HCT116 (cell line): ENCODE measurements at regions not wholly inside any gene's neighbourhood (a gene's known extent, or its start where the extent isn't known, plus 50 kb on each side); places are given as distances from the start of the nearest gene placed in this dataset.

Experiments
- ATAC-seq: fragments of 200-7000 bp; cut with Tn5 transposase; 2 replicates; pipeline ENCODE4 v1.9.1; 2020; ENCODE audit warnings: mild to moderate bottlenecking, moderate library complexity
- BruUV-seq: library from RNA; stranded (reverse); fragments of 400-500 nt; replicated peaks from 2 replicates; lab custom pipeline; 2021; lab: Mats Ljungman, UMichigan
- CTCF ChIA-PET: fragments of 300-600 bp; sonication (Branson Sonifier 250); formaldehyde crosslinking; loops from one replicate; lab custom pipeline; 2021; ENCODE audit warnings: antibody characterized with exemption; lab: Charles Lee
- POLR2A ChIA-PET: fragments of 300-600, 350-600 bp; sonication (Branson Sonifier 250); formaldehyde crosslinking; loops from one replicate; lab custom pipeline; 2021; ENCODE audit warnings: antibody characterized with exemption; lab: Charles Lee
- RAD21 ChIA-PET, 2 experiments: fragments of 300-600 bp; sonication (Branson Sonifier 250); formaldehyde crosslinking; loops; one replicate each; lab custom pipeline; 2023; ENCODE audit warnings: low total read pairs in 2 of 2; ENCODE audit not compliant: uncharacterized antibody in 2 of 2, unreplicated experiment in 2 of 2, low non-redundant PET in 1 of 2; lab: Charles Lee
- DNase-seq: peaks from one replicate; pipeline ENCODE4 v3.0.0-alpha.2; 2010; ENCODE audit warnings: low read depth, low spot score
- H2AFZ ChIP-seq: fragments of 200-600 bp; shearing (Covaris generic), sonication (generic); 2 replicates; pipeline ENCODE4 v1.6.1; 2017; ENCODE audit warnings: low read depth, mixed run types, mixed read lengths, antibody characterized with exemption, low read length; ENCODE audit not compliant: poor library complexity, severe bottlenecking
- H3K27ac ChIP-seq: 2 replicates; pipeline ENCODE4 v1.5.1; 2012; ENCODE audit warnings: low read depth, low read length
- H3K27me3 ChIP-seq: fragments of 200-600 bp; sonication (generic); 2 replicates; pipeline ENCODE4 v1.6.1; 2016; ENCODE audit warnings: mixed run types, low read length, mixed read lengths; ENCODE audit not compliant: insufficient read depth
- H3K36me3 ChIP-seq, 2 experiments: fragments of 200-500 bp in 1 of 2; fragments of 200-600 bp in 1 of 2; sonication (Bioruptor generic) in 1 of 2; sonication (generic) in 1 of 2; 2 replicates each; pipeline versions ENCODE4 v1.5.1 to v1.6.1; 2014 to 2016; ENCODE audit warnings: low read length in 2 of 2, inconsistent platforms in 1 of 2, mixed read lengths in 1 of 2, mixed run types in 1 of 2; ENCODE audit not compliant: insufficient read depth in 2 of 2, control insufficient read depth in 1 of 2
- H3K4me1 ChIP-seq, 2 experiments: fragments of 200-600 bp in 1 of 2; sonication (generic) in 1 of 2; 2 replicates each; pipeline versions ENCODE4 v1.5.1 to v1.6.1; 2012 to 2017; ENCODE audit warnings: low read length in 2 of 2, inconsistent platforms in 1 of 2, mild to moderate bottlenecking in 1 of 2, mixed read lengths in 1 of 2, mixed run types in 1 of 2, moderate library complexity in 1 of 2; ENCODE audit not compliant: insufficient read depth in 2 of 2, control insufficient read depth in 1 of 2
- H3K4me2 ChIP-seq: fragments of 200-600 bp; sonication (generic); 2 replicates; pipeline ENCODE4 v1.6.1; 2017; ENCODE audit warnings: mixed run types, low read length, mixed read lengths
- H3K4me3 ChIP-seq, 2 experiments: fragments of 200-600 bp in 1 of 2; sonication (generic) in 1 of 2; replicated peaks in 1 of 2; 2 replicates each; pipeline ENCODE4 v1.5.1; 2011 to 2016; ENCODE audit warnings: low read length in 2 of 2, control low read depth in 1 of 2, low read depth in 1 of 2, mild to moderate bottlenecking in 1 of 2, mixed read lengths in 1 of 2, mixed run types in 1 of 2
- H3K79me2 ChIP-seq: fragments of 200-600 bp; sonication (generic); 2 replicates; pipeline ENCODE4 v1.6.1; 2017; ENCODE audit warnings: mild to moderate bottlenecking, mixed run types, low read length, moderate library complexity, mixed read lengths; ENCODE audit not compliant: insufficient read depth
- H3K9ac ChIP-seq: fragments of 200-600 bp; sonication (generic); 2 replicates; pipeline ENCODE4 v1.6.1; 2016; ENCODE audit warnings: low read length, mixed read lengths
- H3K9me2 ChIP-seq: fragments of 200-600 bp; sonication (generic), shearing (Covaris generic); 2 replicates; pipeline ENCODE4 v1.6.1; 2017; ENCODE audit warnings: mixed run types, mild to moderate bottlenecking, moderate library complexity; ENCODE audit not compliant: insufficient read depth
- H3K9me3 ChIP-seq, 2 experiments: fragments of 200-500 bp in 1 of 2; fragments of 200-600 bp in 1 of 2; sonication (Bioruptor generic) in 1 of 2; sonication (generic) in 1 of 2; 2 replicates each; pipeline ENCODE4 v1.6.1; 2014 to 2017; ENCODE audit warnings: low read length in 2 of 2, mixed read lengths in 2 of 2, inconsistent platforms in 1 of 2, low read depth in 1 of 2, mild to moderate bottlenecking in 1 of 2, mixed run types in 1 of 2, moderate library complexity in 1 of 2; ENCODE audit not compliant: control insufficient read depth in 1 of 2, insufficient read depth in 1 of 2
- H4K20me1 ChIP-seq: fragments of 200-600 bp; sonication (generic), shearing (Covaris generic); 2 replicates; pipeline ENCODE4 v1.6.1; 2017; ENCODE audit warnings: mixed run types, mild to moderate bottlenecking, moderate library complexity; ENCODE audit not compliant: insufficient read depth
- CBX3 ChIP-seq: IDR thresholded peaks from 2 replicates; pipeline ENCODE4 v1.6.1; 2012; ENCODE audit warnings: low read depth
- CEBPB ChIP-seq: IDR thresholded peaks from 2 replicates; pipeline ENCODE4 v1.6.1; 2012; ENCODE audit warnings: low read depth
- ELF1 ChIP-seq: IDR thresholded peaks from 2 replicates; pipeline ENCODE4 v1.6.1; 2012; ENCODE audit warnings: low read depth, borderline replicate concordance
- EZH2 ChIP-seq: fragments of 200-600 bp; sonication (generic); IDR thresholded peaks from 2 replicates; pipeline ENCODE4 v1.6.1; 2017; ENCODE audit warnings: antibody characterized with exemption, mixed run types
- EZH2phosphoT487 ChIP-seq: fragments of 200-600 bp; IDR thresholded peaks from 2 replicates; pipeline ENCODE4 v1.6.1; 2018; ENCODE audit warnings: antibody characterized with exemption, borderline replicate concordance
- JUND ChIP-seq: IDR thresholded peaks from 2 replicates; pipeline ENCODE4 v1.6.1; 2012
- POLR2A ChIP-seq: IDR thresholded peaks from 2 replicates; pipeline ENCODE4 v1.7.0; 2011; ENCODE audit warnings: borderline replicate concordance; ENCODE audit not compliant: insufficient read depth, insufficient read length; ENCODE audit errors: extremely low read depth
- SIN3A ChIP-seq: IDR thresholded peaks from 2 replicates; pipeline ENCODE4 v1.6.1; 2012; ENCODE audit warnings: low read depth
- SRF ChIP-seq: IDR thresholded peaks from 2 replicates; pipeline ENCODE4 v1.6.1; 2012; ENCODE audit warnings: low read depth
- YY1 ChIP-seq: IDR thresholded peaks from 2 replicates; pipeline ENCODE4 v1.6.1; 2011; ENCODE audit warnings: low read length, low read depth, moderate library complexity, mild to moderate bottlenecking; ENCODE audit not compliant: insufficient replicate concordance; ENCODE audit errors: extremely low read depth
- ZFX ChIP-seq: fragments of 450-650 bp; IDR thresholded peaks from 2 replicates; pipeline ENCODE4 v1.6.1; 2017
- ZNF274 ChIP-seq: fragments of 200-500 bp; sonication (Bioruptor generic); IDR thresholded peaks from 2 replicates; pipeline ENCODE4 v1.6.1; 2014; ENCODE audit warnings: mild to moderate bottlenecking, low read depth, low read length, inconsistent platforms
- intact Hi-C: fragments of 100-400 bp; cut with micrococcal nuclease; formaldehyde crosslinking; loops from 2 replicates; pipeline ENCODE4 v1.10.0; 2022
- TF ChIP-seq, protein P1 (sequence below): IDR thresholded peaks from 2 replicates; pipeline ENCODE4 v1.6.1; 2012
- TF ChIP-seq, protein P2 (sequence below), 3 experiments: fragments of 200-600 bp in 1 of 3; sonication (generic) in 1 of 3; IDR thresholded peaks in 2 of 3; conservative IDR thresholded peaks in 1 of 3; 2 replicates each; pipeline ENCODE4 v1.5.1; 2012 to 2017; ENCODE audit warnings: low read depth in 2 of 3, low read length in 2 of 3, antibody characterized with exemption in 1 of 3, borderline replicate concordance in 1 of 3, control low read depth in 1 of 3, mild to moderate bottlenecking in 1 of 3, mixed read lengths in 1 of 3, mixed run types in 1 of 3, moderate library complexity in 1 of 3; ENCODE audit not compliant: insufficient read depth in 1 of 3
- TF ChIP-seq, protein P3 (sequence below): IDR thresholded peaks from 2 replicates; pipeline ENCODE4 v1.6.1; 2012
- TF ChIP-seq, protein P4 (sequence below): IDR thresholded peaks from 2 replicates; pipeline ENCODE4 v1.6.1; 2012; ENCODE audit warnings: low read depth

DNA sequence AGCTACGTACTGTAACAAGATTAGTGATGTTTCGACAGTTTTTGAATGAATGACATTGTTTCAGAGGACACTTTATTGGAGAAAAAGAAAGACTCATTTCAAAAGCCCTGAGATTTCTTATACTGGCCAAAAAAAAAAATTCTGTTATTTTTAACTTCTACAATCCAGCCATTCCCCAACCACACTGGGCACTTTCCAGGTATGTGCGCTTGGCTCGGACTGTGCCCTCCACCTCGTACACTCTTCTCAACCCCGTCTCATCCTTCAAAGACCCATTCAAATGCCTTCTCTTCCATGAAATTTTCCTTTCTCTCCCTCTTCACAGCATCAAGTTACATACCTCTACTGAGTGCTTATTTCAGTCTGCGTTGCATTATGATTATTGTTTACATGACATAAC is 328.5 kb upstream of the SOX2 start:
- Histone ChIP-seq H3K79me2 (no peaks in the 10 kb centered on the region), H3K9me3 (no peaks in the 10 kb centered on the region), H4K20me1 (no peaks in the 10 kb centered on the region), H3K4me3 (no peak overlapping the region), H3K27me3 (peaks cover 29% of the 10 kb centered on the region), H3K9me2 (no peaks in the 10 kb centered on the region), H2AFZ (no peak overlapping the region), H3K9ac (no peak overlapping the region), H3K36me3 (no peaks in the 10 kb centered on the region), H3K4me1 (no peaks in the 10 kb centered on the region), H3K4me2 (no peak overlapping the region), H3K27ac (no peak overlapping the region)
- CTCF ChIA-PET = no interaction called here
- POLR2A ChIA-PET = no interaction called here
- no TSS peak for BruUV-seq
- DNase-seq (no peak), ATAC-seq (no peak)
- intact Hi-C loops = no loop called here
- TF ChIP-seq ZNF274 = no peak
- no peak for TF ChIP-seq CBX3
- TF ChIP-seq, protein P1, sequence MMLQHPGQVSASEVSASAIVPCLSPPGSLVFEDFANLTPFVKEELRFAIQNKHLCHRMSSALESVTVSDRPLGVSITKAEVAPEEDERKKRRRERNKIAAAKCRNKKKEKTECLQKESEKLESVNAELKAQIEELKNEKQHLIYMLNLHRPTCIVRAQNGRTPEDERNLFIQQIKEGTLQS = no peak
- TF ChIP-seq ZFX = no peak
- TF ChIP-seq SIN3A = no peak
- RAD21 ChIA-PET = no interaction called here

DNA sequence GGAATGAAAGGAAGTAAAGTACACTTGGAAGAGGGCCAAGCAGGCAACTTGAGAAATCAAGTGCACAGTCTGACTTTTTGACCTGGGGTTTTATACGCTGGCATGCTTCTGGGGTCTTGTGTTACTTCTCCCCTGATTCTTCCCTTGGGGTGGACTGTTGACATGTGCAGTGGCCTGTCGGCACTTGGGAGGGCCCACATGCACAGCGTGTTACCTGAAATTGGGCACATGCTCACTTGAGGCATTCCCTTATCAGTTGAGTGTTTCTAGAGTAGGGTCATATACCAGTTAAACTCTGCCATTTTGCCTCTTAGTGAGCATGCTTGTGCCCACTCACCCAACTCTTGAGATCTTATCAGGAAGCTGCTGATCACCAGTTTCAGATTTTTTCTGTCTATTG is 329.1 kb upstream of the SOX2 start:
- Histone ChIP-seq H3K4me3 (no peak overlapping the region), H2AFZ (no peak overlapping the region), H3K27ac (no peak overlapping the region), H4K20me1 (no peaks in the 10 kb centered on the region), H3K9ac (no peak overlapping the region), H3K27me3 (peaks cover 33% of the 10 kb centered on the region), H3K9me2 (no peaks in the 10 kb centered on the region), H3K4me1 (no peaks in the 10 kb centered on the region), H3K79me2 (no peaks in the 10 kb centered on the region), H3K36me3 (no peaks in the 10 kb centered on the region), H3K9me3 (no peaks in the 10 kb centered on the region), H3K4me2 (no peak overlapping the region)
- ATAC-seq (no peak), DNase-seq (no peak)
- intact Hi-C loops = no loop called here
- ChIA-PET CTCF (no interaction called here), POLR2A (no interaction called here), RAD21 (no interaction called here)
- no TSS peak for BruUV-seq
- no peak for TF ChIP-seq JUND
- no peak for TF ChIP-seq EZH2phosphoT487
- TF ChIP-seq CEBPB = no peak
- TF ChIP-seq, protein P2, sequence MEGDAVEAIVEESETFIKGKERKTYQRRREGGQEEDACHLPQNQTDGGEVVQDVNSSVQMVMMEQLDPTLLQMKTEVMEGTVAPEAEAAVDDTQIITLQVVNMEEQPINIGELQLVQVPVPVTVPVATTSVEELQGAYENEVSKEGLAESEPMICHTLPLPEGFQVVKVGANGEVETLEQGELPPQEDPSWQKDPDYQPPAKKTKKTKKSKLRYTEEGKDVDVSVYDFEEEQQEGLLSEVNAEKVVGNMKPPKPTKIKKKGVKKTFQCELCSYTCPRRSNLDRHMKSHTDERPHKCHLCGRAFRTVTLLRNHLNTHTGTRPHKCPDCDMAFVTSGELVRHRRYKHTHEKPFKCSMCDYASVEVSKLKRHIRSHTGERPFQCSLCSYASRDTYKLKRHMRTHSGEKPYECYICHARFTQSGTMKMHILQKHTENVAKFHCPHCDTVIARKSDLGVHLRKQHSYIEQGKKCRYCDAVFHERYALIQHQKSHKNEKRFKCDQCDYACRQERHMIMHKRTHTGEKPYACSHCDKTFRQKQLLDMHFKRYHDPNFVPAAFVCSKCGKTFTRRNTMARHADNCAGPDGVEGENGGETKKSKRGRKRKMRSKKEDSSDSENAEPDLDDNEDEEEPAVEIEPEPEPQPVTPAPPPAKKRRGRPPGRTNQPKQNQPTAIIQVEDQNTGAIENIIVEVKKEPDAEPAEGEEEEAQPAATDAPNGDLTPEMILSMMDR (IDR thresholded peaks at IDR 0.05 in 2 of 3, conservative IDR thresholded peaks at IDR 0.05 in 1 of 3; ENCODE audit: borderline replicate concordance in 1 of 3, insufficient read depth in 1 of 3, low read depth in 2 of 3, low read length in 2 of 3) = no peak
- no peak for TF ChIP-seq SRF
- TF ChIP-seq POLR2A = no peak
- TF ChIP-seq, protein P3, sequence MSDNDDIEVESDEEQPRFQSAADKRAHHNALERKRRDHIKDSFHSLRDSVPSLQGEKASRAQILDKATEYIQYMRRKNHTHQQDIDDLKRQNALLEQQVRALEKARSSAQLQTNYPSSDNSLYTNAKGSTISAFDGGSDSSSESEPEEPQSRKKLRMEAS = no peak
- TF ChIP-seq ELF1 = no peak
- no peak for TF ChIP-seq EZH2
- no peak for TF ChIP-seq ZFX
- no peak for TF ChIP-seq SIN3A
- no peak for TF ChIP-seq YY1
- TF ChIP-seq, protein P4, sequence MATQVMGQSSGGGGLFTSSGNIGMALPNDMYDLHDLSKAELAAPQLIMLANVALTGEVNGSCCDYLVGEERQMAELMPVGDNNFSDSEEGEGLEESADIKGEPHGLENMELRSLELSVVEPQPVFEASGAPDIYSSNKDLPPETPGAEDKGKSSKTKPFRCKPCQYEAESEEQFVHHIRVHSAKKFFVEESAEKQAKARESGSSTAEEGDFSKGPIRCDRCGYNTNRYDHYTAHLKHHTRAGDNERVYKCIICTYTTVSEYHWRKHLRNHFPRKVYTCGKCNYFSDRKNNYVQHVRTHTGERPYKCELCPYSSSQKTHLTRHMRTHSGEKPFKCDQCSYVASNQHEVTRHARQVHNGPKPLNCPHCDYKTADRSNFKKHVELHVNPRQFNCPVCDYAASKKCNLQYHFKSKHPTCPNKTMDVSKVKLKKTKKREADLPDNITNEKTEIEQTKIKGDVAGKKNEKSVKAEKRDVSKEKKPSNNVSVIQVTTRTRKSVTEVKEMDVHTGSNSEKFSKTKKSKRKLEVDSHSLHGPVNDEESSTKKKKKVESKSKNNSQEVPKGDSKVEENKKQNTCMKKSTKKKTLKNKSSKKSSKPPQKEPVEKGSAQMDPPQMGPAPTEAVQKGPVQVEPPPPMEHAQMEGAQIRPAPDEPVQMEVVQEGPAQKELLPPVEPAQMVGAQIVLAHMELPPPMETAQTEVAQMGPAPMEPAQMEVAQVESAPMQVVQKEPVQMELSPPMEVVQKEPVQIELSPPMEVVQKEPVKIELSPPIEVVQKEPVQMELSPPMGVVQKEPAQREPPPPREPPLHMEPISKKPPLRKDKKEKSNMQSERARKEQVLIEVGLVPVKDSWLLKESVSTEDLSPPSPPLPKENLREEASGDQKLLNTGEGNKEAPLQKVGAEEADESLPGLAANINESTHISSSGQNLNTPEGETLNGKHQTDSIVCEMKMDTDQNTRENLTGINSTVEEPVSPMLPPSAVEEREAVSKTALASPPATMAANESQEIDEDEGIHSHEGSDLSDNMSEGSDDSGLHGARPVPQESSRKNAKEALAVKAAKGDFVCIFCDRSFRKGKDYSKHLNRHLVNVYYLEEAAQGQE = no peak
- no peak for TF ChIP-seq CBX3
- TF ChIP-seq, protein P1 = no peak
